ENCODE measurements at regions not wholly inside any gene's neighbourhood (a gene's known extent, or its start where the extent isn't known, plus 50 kb on each side); places are given as distances from the start of the nearest gene placed in this dataset.

DNA sequence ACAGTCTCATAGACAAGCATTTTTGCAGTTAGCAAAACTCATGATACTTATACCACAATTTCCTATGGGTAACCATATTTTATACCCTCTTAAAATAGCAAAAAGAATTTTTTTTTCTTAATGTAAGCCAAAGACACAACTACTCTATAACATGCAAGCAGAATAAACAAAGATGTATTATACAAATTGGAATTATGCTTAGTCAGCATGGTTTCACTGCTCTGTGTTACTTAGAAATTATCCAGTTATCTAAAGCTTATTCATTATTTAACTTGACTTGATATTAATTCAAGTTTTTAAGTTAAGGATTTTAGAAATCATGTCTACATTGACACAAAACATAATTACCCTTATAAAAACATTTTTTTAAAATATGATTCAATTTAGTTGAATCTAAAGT, 449.8 kb upstream of the CDH2 start:
- Histone ChIP-seq H3K36me3 (ENCODE audit: control insufficient read depth, insufficient read depth, low read length) (no peaks in the 10 kb centered on the region), H3K4me3 (ENCODE audit: low read depth, low read length) (no peak overlapping the region), H3K27me3 (ENCODE audit: control insufficient read depth, insufficient read depth, low read length) (no peaks in the 10 kb centered on the region)
- no peak for DNase-seq (ENCODE audit: low read depth)
- TF ChIP-seq, protein P1, sequence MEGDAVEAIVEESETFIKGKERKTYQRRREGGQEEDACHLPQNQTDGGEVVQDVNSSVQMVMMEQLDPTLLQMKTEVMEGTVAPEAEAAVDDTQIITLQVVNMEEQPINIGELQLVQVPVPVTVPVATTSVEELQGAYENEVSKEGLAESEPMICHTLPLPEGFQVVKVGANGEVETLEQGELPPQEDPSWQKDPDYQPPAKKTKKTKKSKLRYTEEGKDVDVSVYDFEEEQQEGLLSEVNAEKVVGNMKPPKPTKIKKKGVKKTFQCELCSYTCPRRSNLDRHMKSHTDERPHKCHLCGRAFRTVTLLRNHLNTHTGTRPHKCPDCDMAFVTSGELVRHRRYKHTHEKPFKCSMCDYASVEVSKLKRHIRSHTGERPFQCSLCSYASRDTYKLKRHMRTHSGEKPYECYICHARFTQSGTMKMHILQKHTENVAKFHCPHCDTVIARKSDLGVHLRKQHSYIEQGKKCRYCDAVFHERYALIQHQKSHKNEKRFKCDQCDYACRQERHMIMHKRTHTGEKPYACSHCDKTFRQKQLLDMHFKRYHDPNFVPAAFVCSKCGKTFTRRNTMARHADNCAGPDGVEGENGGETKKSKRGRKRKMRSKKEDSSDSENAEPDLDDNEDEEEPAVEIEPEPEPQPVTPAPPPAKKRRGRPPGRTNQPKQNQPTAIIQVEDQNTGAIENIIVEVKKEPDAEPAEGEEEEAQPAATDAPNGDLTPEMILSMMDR (IDR thresholded peaks at IDR 0.05; ENCODE audit: insufficient read depth, low read length, poor library complexity, severe bottlenecking): no peak

DNA sequence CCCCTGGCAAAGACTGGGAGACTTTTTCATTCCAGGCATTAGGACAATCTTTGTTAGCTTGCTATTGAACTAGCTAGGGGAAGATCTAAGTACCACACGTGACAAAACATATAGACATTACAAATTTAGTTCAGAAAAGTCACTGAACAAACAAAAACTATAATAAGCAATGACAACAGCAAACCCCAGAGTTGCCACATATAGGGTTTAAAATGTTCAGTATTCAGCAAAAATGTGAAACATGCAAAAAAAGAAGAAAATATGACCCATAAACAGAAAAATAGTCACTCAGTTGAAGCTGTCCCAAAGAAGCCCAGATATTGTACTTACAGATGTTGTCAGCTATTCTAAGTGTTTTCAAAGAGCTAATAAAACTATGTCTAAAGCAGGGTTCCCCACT, 431.1 kb upstream of the CDH2 start:
- H3K36me3 ChIP-seq (ENCODE audit: control insufficient read depth, insufficient read depth, low read length): no peaks in the 10 kb centered on the region
- TF ChIP-seq, protein P1 (IDR thresholded peaks at IDR 0.05; ENCODE audit: insufficient read depth, low read length, poor library complexity, severe bottlenecking): no peak
- no peak overlapping the region for H3K4me3 ChIP-seq (ENCODE audit: low read depth, low read length)
- no peak for DNase-seq (ENCODE audit: low read depth)
- H3K27me3 ChIP-seq (ENCODE audit: control insufficient read depth, insufficient read depth, low read length): no peaks in the 10 kb centered on the region

DNA sequence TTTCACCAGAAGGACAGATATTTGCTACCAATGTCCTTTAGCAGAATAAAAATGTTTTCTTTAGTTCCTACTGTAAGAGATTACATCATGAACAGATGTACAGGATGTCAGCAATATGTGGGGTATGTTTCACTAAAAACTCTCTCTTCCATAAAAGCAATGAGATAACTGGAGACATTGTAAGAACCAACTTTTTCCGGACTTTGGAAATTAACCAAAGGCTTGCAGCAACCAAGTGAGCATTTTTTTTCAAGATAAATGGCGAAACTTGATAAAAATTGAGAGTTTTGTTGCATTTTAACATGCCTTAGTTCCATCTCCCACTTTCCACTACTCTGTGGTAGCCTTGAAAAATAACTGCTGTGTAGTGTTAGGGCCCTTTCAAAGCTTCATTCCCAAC, 429.8 kb upstream of the CDH2 start:
- TF ChIP-seq, protein P1 (IDR thresholded peaks at IDR 0.05; ENCODE audit: insufficient read depth, low read length, poor library complexity, severe bottlenecking): no peak
- H3K4me3 ChIP-seq (ENCODE audit: low read depth, low read length): no peak overlapping the region
- no peaks in the 10 kb centered on the region for H3K36me3 ChIP-seq (ENCODE audit: control insufficient read depth, insufficient read depth, low read length)
- DNase-seq (ENCODE audit: low read depth): no peak
- H3K27me3 ChIP-seq (ENCODE audit: control insufficient read depth, insufficient read depth, low read length): no peaks in the 10 kb centered on the region

DNA sequence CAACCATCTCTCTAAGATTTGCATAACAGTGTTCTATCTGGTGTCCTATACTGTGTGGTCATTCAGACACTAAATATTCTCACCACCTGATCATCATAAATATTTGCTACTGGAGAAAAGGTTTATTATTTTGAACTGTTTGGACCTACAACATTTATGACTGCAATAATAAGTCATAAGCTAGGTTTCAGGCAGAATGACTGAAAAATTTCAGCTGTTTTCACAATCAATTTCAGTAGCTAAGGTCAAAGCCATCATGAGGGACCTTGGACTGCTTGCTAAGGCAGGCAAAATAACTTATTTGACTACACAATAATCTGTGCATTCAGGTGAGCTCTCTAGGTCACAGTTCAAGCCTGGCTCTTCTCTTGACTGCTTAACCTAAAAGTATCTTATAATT, 425.5 kb upstream of the CDH2 start:
- Histone ChIP-seq H3K4me3 (ENCODE audit: low read depth, low read length) (no peak overlapping the region), H3K36me3 (ENCODE audit: control insufficient read depth, insufficient read depth, low read length) (no peaks in the 10 kb centered on the region), H3K27me3 (ENCODE audit: control insufficient read depth, insufficient read depth, low read length) (no peaks in the 10 kb centered on the region)
- TF ChIP-seq, protein P1 (IDR thresholded peaks at IDR 0.05; ENCODE audit: insufficient read depth, low read length, poor library complexity, severe bottlenecking): no peak
- no peak for DNase-seq (ENCODE audit: low read depth)

DNA sequence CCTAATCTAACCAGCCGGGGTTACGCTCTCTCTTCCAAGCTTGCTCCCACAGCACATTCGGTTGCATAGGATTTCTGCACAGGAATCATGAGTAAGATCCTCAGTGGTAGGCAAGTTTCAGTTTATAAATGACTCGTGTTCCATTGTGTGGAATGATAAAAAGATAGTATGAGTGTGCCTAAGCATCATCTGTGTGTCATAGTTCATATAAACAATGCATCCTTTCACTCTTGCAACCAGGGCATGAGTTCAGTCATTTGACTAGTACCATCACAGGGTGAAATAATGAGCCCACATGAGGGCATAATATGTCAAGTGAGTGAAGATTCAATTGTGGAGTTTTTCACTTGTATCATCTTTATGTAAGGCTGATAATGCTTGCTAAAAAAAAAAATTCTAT, 417.1 kb upstream of the CDH2 start:
- no peak for DNase-seq (ENCODE audit: low read depth)
- TF ChIP-seq, protein P1 (IDR thresholded peaks at IDR 0.05; ENCODE audit: insufficient read depth, low read length, poor library complexity, severe bottlenecking): no peak
- Histone ChIP-seq H3K4me3 (ENCODE audit: low read depth, low read length) (no peak overlapping the region), H3K36me3 (ENCODE audit: control insufficient read depth, insufficient read depth, low read length) (no peaks in the 10 kb centered on the region), H3K27me3 (ENCODE audit: control insufficient read depth, insufficient read depth, low read length) (no peaks in the 10 kb centered on the region)

DNA sequence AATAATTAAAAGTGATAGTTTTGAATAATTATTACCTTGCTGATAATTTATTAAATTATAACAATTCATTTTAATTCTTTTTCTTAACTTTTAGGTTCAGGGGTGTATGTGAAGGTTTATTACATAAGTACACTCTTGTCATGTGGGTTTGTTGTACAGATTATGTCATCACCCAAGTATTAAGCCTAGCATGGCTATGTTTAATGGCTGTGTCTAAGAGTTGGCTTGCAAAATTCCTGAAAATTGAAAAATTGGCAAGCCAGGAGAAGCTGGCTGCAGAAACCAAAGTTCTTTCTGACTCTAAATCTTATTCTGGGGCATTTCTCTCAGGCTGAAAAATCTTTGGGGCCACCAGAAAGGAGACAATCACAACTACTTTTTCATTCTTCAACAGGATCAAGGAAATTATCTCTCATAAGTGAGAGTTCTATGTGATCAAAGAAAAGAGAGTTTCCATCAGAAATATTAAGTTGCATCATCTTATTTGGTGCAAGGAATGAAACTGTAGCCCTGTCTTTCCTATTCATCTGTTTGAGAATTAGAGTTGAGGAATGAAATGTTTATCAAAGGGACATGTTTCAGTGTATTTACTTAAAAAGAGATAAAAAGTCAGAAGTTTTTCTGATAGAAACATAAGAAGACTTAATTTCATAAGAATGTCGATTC, 412.1 kb upstream of the CDH2 start:
- TF ChIP-seq, protein P1 (IDR thresholded peaks at IDR 0.05; ENCODE audit: insufficient read depth, low read length, poor library complexity, severe bottlenecking): no peak
- no peaks in the 10 kb centered on the region for H3K27me3 ChIP-seq (ENCODE audit: control insufficient read depth, insufficient read depth, low read length)
- no peak overlapping the region for H3K4me3 ChIP-seq (ENCODE audit: low read depth, low read length)
- DNase-seq (ENCODE audit: low read depth): no peak
- H3K36me3 ChIP-seq (ENCODE audit: control insufficient read depth, insufficient read depth, low read length): no peaks in the 10 kb centered on the region
